Erythroblast (primary cell): ENCODE measurements at regions not wholly inside any gene's neighbourhood (a gene's known extent, or its start where the extent isn't known, plus 50 kb on each side); places are given as distances from the start of the nearest gene placed in this dataset.

Source experiments
- GATA1 ChIP-seq: IDR thresholded peaks from 2 replicates; pipeline ENCODE4 v1.6.1; 2011; ENCODE audit warnings: low read depth, mild to moderate bottlenecking, control low read depth, low read length, moderate library complexity
- POLR2A ChIP-seq: IDR thresholded peaks from 2 replicates; pipeline ENCODE4 v1.6.1; 2011; ENCODE audit warnings: mild to moderate bottlenecking, low read length

DNA sequence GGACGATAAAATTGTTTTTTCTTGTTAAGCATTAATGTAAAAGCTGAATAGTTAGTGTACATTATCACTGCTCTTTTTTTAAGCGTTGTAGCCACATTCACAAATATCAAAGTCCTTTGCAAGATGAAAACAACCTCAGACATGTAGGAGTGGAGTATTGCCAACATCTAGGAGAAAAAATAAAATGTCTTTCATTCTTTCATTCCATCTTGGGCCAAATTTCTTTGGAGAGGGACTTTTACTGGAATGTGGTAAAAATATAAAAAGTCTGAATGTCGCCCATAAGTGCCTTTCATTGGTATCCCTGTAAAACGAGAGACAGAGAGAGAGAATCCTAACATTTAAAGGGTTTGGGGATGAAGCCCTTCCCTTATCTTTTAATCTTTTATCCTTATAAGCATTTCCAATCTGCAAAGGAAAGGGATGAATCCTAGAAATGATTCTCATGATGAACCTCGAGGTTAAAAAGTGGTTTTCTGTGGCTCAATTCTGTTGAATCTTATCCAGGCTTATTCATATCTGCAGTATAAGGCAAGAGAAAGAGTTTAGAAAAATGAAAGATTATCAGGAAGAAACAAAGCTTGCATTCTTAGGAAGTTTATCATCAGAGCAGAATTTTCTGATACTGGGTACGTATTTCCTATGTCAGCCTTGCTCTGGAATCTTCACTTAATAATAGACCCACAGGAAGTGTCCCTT, 1031.7 kb downstream of the MCTP2 start:
- TF ChIP-seq POLR2A: no peak
- no peak for TF ChIP-seq GATA1
